Hepatocyte (in vitro differentiated cells): ENCODE measurements at regions not wholly inside any gene's neighbourhood (a gene's known extent, or its start where the extent isn't known, plus 50 kb on each side); places are given as distances from the start of the nearest gene placed in this dataset.
"Not testable (repeated sequence)": the region's sequence is repeated elsewhere in the genome, so short reads cannot be mapped to it uniquely, and the experiment has no call there.

ENCODE experiments used
- DNase-seq: peaks from one replicate; pipeline ENCODE4 v3.0.0-alpha.2; 2016; ENCODE audit warnings: low spot score
- H2AFZ ChIP-seq: fragments of 200-600 bp; sonication (generic); 2 replicates; pipeline ENCODE4 v1.6.0; 2016; ENCODE audit warnings: antibody characterized with exemption, mild to moderate bottlenecking
- H3K27ac ChIP-seq: fragments of 200-600 bp; sonication (generic); 2 replicates; pipeline ENCODE4 v1.5.1; 2016; ENCODE audit warnings: mild to moderate bottlenecking
- H3K27me3 ChIP-seq: fragments of 200-600 bp; sonication (generic); 2 replicates; pipeline ENCODE4 v1.6.1; 2016
- H3K36me3 ChIP-seq: fragments of 200-600 bp; sonication (generic); replicated peaks from 2 replicates; pipeline ENCODE4 v1.5.1; 2016; ENCODE audit warnings: low read depth; ENCODE audit not compliant: insufficient read depth
- H3K4me1 ChIP-seq: fragments of 200-600 bp; sonication (generic); 2 replicates; pipeline ENCODE4 v1.5.1; 2016; ENCODE audit warnings: mild to moderate bottlenecking, moderate library complexity; ENCODE audit not compliant: insufficient read depth
- H3K4me2 ChIP-seq: fragments of 200-600 bp; sonication (generic); 2 replicates; pipeline ENCODE4 v1.6.0; 2016
- H3K4me3 ChIP-seq: fragments of 200-600 bp; sonication (generic); 2 replicates; pipeline ENCODE4 v1.5.1; 2016; ENCODE audit warnings: mild to moderate bottlenecking
- H3K79me2 ChIP-seq: fragments of 200-600 bp; sonication (generic); 2 replicates; pipeline ENCODE4 v1.6.0; 2017; ENCODE audit warnings: mild to moderate bottlenecking
- H3K9me2 ChIP-seq: fragments of 200-600 bp; sonication (generic); replicated peaks from 2 replicates; pipeline ENCODE4 v1.6.0; 2017; ENCODE audit warnings: mild to moderate bottlenecking; ENCODE audit not compliant: insufficient read depth
- H3K9me3 ChIP-seq: fragments of 200-600 bp; sonication (generic); 2 replicates; pipeline ENCODE4 v1.5.1; 2016; ENCODE audit warnings: low read depth, mild to moderate bottlenecking
- H4K20me1 ChIP-seq: fragments of 200-600 bp; sonication (generic); 2 replicates; pipeline ENCODE4 v1.6.0; 2016; ENCODE audit warnings: mild to moderate bottlenecking; ENCODE audit not compliant: insufficient read depth, poor library complexity, severe bottlenecking
- CTCF ChIP-seq: fragments of 200-600 bp; sonication (generic); IDR thresholded peaks from 2 replicates; pipeline ENCODE4 v1.5.1; 2016; ENCODE audit warnings: antibody characterized with exemption, mild to moderate bottlenecking; ENCODE audit not compliant: poor library complexity
- EZH2 ChIP-seq: fragments of 200-600 bp; sonication (generic); IDR thresholded peaks from 2 replicates; pipeline ENCODE4 v1.6.1; 2016; ENCODE audit warnings: antibody characterized with exemption, mild to moderate bottlenecking, borderline replicate concordance
- EZH2phosphoT487 ChIP-seq: fragments of 200-600 bp; sonication (generic); IDR thresholded peaks from one replicate; pipeline ENCODE4 v1.6.1; 2018; ENCODE audit warnings: antibody characterized with exemption, mild to moderate bottlenecking, low read depth, moderate library complexity; ENCODE audit not compliant: unreplicated experiment, severe bottlenecking
- WGBS: methylation state at CpG from one replicate; pipeline ENCODE4 v1.1.6; 2016; ENCODE audit warnings: low lambda C conversion rate; ENCODE audit errors: missing lambda C conversion rate; 5-methylcytosine and 5-hydroxymethylcytosine counted together

DNA sequence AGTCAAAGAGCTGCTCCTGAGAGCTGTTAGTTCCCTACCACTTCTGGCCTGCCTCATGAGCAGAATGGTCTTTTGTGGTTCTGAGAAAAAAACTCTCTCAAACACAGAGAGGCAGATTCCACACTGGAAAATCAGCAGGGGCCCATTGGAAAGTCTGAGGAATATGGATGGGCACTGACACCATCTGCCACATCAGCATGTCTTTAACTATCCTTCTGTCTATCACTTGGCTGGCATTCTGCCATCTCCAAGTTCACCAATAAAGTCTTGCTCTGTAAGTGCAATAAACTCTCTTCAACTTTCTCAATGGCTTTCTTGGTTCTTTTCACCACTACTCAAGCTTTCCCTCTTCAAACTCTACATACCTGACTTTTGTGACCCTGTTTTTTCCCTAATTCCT, 101.3 kb upstream of the GALNT15 start:
- Histone ChIP-seq H3K36me3 (no peaks in the 10 kb centered on the region), H3K9me3 (no peaks in the 10 kb centered on the region), H2AFZ (no peak overlapping the region), H3K9me2 (no peaks in the 10 kb centered on the region), H3K27me3 (no peaks in the 10 kb centered on the region), H3K4me2 (no peak overlapping the region), H3K4me3 (no peak overlapping the region), H3K4me1 (peaks cover 11% of the 10 kb centered on the region), H3K27ac (no peak overlapping the region), H3K79me2 (no peaks in the 10 kb centered on the region), H4K20me1 (no peaks in the 10 kb centered on the region)
- TF ChIP-seq EZH2phosphoT487 (no peak), EZH2 (no peak), CTCF (no peak)
- no peak for DNase-seq

DNA sequence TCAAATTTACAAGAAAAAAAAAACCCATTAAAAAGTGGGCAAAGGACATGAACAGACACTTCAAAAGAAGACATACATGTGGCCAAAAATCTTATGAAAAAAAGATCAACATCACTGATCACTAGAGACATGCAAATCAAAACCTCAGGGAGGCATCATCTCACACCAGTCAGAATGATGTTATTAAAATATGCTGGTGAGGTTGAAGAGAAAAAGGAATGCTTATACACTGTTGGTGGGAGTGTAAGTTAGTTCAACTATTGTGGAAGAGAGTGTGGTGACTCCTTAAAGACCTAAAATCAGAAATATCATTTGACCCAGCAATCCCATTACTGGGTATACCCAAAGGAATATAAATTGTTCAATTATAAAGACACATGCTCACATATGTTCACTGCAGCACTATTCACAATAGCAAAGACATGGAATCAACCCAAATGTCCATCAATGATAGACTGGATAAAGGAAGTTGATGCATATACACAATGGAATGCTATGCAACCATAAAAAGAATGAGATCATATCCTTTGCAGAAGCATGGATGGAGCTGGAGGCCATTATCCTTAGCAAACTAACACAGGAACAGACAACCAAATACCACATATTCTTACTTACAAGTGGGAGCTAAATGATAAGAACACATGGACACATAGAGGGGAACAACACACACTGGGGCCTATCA, 100.3 kb upstream of the GALNT15 start:
- H3K36me3 ChIP-seq, H3K4me2 ChIP-seq, H3K79me2 ChIP-seq, H3K4me1 ChIP-seq, H3K9me3 ChIP-seq, H3K4me3 ChIP-seq, H3K9me2 ChIP-seq, H3K27ac ChIP-seq, H2AFZ ChIP-seq, H3K27me3 ChIP-seq, DNase-seq, H4K20me1 ChIP-seq: not testable (repeated sequence)

DNA sequence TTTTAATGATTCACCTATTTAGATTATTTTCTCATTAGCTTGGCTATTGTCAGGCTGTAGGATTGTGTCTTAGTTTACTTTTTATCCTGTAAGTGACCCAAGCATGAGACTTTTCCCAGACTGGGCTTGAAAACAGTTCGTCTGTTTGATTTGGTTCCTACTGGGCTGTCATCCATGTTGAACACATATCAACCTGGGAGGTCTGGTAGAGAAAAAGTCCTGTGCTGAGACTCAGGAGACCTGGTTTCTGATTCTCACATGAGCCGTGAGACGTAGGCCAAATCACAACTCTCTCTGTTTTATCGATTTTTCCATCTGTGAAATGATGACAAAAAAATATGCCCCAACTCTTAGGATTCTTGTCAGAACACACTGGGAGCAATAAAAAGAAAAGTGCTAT, 98.8 kb upstream of the GALNT15 start:
- H3K36me3 ChIP-seq, result no peaks in the 10 kb centered on the region
- 85% methylated on average over 4 of the region's 4 CpGs for WGBS
- no peak overlapping the region for H3K4me2 ChIP-seq
- H3K79me2 ChIP-seq, result no peaks in the 10 kb centered on the region
- no peaks in the 10 kb centered on the region for H3K27me3 ChIP-seq
- TF ChIP-seq EZH2 (no peak), CTCF (no peak), EZH2phosphoT487 (no peak)
- H3K9me2 ChIP-seq, result no peaks in the 10 kb centered on the region
- DNase-seq, result no peak
- H3K27ac ChIP-seq, result no peak overlapping the region
- no peak overlapping the region for H3K4me3 ChIP-seq
- peaks cover 4% of the 10 kb centered on the region for H3K4me1 ChIP-seq
- H3K9me3 ChIP-seq, result no peaks in the 10 kb centered on the region
- H2AFZ ChIP-seq, result no peak overlapping the region
- no peaks in the 10 kb centered on the region for H4K20me1 ChIP-seq

DNA sequence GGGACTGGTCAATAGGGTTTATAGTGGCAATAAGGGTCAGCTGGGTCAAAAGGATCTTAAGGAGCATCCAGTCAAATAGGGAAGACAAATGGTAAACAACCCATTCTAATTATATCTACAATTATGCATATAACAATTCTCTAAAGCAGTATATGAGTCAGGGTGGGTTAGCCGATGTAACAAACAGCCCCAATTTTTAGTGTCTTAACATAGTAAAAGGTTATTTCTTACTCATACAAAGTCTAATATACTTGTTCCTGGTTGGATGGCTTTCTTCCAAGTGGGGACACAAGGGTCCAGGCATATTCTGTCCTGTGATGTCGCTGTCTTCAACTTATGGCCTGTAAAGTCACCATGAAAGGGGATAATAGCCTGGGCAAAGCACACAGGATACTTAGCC, 97.9 kb upstream of the GALNT15 start:
- Histone ChIP-seq H3K4me2 (no peak overlapping the region), H3K4me1 (no peaks in the 10 kb centered on the region), H3K27me3 (no peaks in the 10 kb centered on the region), H2AFZ (no peak overlapping the region), H3K9me3 (no peaks in the 10 kb centered on the region), H3K27ac (no peak overlapping the region), H3K36me3 (no peaks in the 10 kb centered on the region), H3K9me2 (no peaks in the 10 kb centered on the region), H4K20me1 (no peaks in the 10 kb centered on the region), H3K79me2 (no peaks in the 10 kb centered on the region), H3K4me3 (no peak overlapping the region)
- TF ChIP-seq EZH2phosphoT487 (no peak), CTCF (no peak), EZH2 (no peak)
- no peak for DNase-seq
- 75% methylated on average over 2 of the region's 2 CpGs for WGBS

- H4K20me1 ChIP-seq, H3K4me1 ChIP-seq, H3K27ac ChIP-seq, H3K4me3 ChIP-seq, H3K9me2 ChIP-seq, H3K9me3 ChIP-seq, H2AFZ ChIP-seq, DNase-seq, H3K27me3 ChIP-seq, H3K79me2 ChIP-seq, H3K36me3 ChIP-seq, H3K4me2 ChIP-seq: not testable (repeated sequence)
- 87% methylated on average over 5 of the region's 5 CpGs for WGBS
Observed at GRCh38 chr3:16077146-16077545, 97.3 kb upstream of the GALNT15 start.

- H3K36me3 ChIP-seq, H3K4me3 ChIP-seq, H3K4me1 ChIP-seq, H2AFZ ChIP-seq, H4K20me1 ChIP-seq, H3K27ac ChIP-seq, H3K9me2 ChIP-seq, H3K79me2 ChIP-seq, H3K27me3 ChIP-seq, H3K9me3 ChIP-seq, DNase-seq, H3K4me2 ChIP-seq: not testable (repeated sequence)
- 63% methylated on average over 8 of the region's 8 CpGs for WGBS
Observed at GRCh38 chr3:16077681-16078080, 96.8 kb upstream of the GALNT15 start.
